ENCODE measurements at regions not wholly inside any gene's neighbourhood (a gene's known extent, or its start where the extent isn't known, plus 50 kb on each side); places are given as distances from the start of the nearest gene placed in this dataset.

DNA sequence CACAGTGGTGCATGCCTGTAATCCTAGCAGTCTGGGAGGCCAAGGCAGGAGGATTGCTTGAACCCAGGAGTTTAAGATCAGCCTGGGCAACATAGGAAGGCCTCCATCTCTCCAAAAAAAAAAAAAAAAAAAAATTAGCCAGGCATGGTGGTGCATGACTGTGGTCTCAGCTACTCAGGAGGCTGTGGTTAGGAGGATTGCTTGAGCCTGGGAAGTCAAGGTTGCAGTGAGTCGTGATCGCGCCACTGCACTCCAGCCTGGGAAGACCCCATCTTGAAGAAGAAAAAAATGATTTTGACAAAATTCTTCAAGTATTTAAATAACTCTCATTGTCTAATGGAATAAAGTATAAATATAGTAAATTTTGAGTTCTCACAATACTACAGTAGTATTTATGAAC is 219.2 kb upstream of the SSTR1 start:
- ChIA-PET CTCF (no interaction called here), POLR2A (no interaction called here)
- Histone ChIP-seq H3K4me3 (ENCODE audit: low read depth, low read length) (no peak overlapping the region), H3K27me3 (ENCODE audit: control insufficient read depth, insufficient read depth, low read length) (no peaks in the 10 kb centered on the region), H3K27ac (ENCODE audit: low read depth, low read length) (no peak overlapping the region), H3K9me3 (ENCODE audit: control insufficient read depth, insufficient read depth, low read length) (no peaks in the 10 kb centered on the region)
- TF ChIP-seq, protein P1, sequence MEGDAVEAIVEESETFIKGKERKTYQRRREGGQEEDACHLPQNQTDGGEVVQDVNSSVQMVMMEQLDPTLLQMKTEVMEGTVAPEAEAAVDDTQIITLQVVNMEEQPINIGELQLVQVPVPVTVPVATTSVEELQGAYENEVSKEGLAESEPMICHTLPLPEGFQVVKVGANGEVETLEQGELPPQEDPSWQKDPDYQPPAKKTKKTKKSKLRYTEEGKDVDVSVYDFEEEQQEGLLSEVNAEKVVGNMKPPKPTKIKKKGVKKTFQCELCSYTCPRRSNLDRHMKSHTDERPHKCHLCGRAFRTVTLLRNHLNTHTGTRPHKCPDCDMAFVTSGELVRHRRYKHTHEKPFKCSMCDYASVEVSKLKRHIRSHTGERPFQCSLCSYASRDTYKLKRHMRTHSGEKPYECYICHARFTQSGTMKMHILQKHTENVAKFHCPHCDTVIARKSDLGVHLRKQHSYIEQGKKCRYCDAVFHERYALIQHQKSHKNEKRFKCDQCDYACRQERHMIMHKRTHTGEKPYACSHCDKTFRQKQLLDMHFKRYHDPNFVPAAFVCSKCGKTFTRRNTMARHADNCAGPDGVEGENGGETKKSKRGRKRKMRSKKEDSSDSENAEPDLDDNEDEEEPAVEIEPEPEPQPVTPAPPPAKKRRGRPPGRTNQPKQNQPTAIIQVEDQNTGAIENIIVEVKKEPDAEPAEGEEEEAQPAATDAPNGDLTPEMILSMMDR (IDR thresholded peaks at IDR 0.05; ENCODE audit: low read depth, low read length), result no peak
- DNase-seq (ENCODE audit: low read depth, low spot score), result no peak

- no peak for DNase-seq (ENCODE audit: low read depth, low spot score)
- Histone ChIP-seq H3K27ac (ENCODE audit: low read depth, low read length) (no peak overlapping the region), H3K27me3 (ENCODE audit: control insufficient read depth, insufficient read depth, low read length) (no peaks in the 10 kb centered on the region), H3K4me3 (ENCODE audit: low read depth, low read length) (no peak overlapping the region), H3K9me3 (ENCODE audit: control insufficient read depth, insufficient read depth, low read length) (no peaks in the 10 kb centered on the region)
- TF ChIP-seq, protein P1 (IDR thresholded peaks at IDR 0.05; ENCODE audit: low read depth, low read length), result no peak
- ChIA-PET POLR2A (no interaction called here), CTCF (interaction anchor here (1.8 kb wide), 1 partner anchor 206 kb away, joined by 6 read pairs; no protein-coding TSS in a partner anchor)
These were observed 216.7 kb upstream of the SSTR1 start for GRCh38 chr14:37991027-37991426.

GRCh38 chr14:37992499-37992898 is 215.2 kb upstream of the SSTR1 start:
- ChIA-PET POLR2A (no interaction called here), CTCF (interaction anchor here (1.0 to 1.8 kb wide), 2 partner anchors 89 to 205 kb away, joined by 3 to 6 read pairs; no protein-coding TSS in a partner anchor)
- Histone ChIP-seq H3K4me3 (ENCODE audit: low read depth, low read length) (no peak overlapping the region), H3K27ac (ENCODE audit: low read depth, low read length) (no peak overlapping the region), H3K27me3 (ENCODE audit: control insufficient read depth, insufficient read depth, low read length) (no peaks in the 10 kb centered on the region), H3K9me3 (ENCODE audit: control insufficient read depth, insufficient read depth, low read length) (no peaks in the 10 kb centered on the region)
- DNase-seq (ENCODE audit: low read depth, low spot score), result no peak
- TF ChIP-seq, protein P1 (IDR thresholded peaks at IDR 0.05; ENCODE audit: low read depth, low read length), result no peak

- TF ChIP-seq, protein P1 (IDR thresholded peaks at IDR 0.05; ENCODE audit: low read depth, low read length), result no peak
- Histone ChIP-seq H3K27me3 (ENCODE audit: control insufficient read depth, insufficient read depth, low read length) (no peaks in the 10 kb centered on the region), H3K4me3 (ENCODE audit: low read depth, low read length) (no peak overlapping the region), H3K27ac (ENCODE audit: low read depth, low read length) (no peak overlapping the region), H3K9me3 (ENCODE audit: control insufficient read depth, insufficient read depth, low read length) (no peaks in the 10 kb centered on the region)
- ChIA-PET CTCF (no interaction called here), POLR2A (no interaction called here)
- DNase-seq (ENCODE audit: low read depth, low spot score), result no peak
These were observed 212.8 kb upstream of the SSTR1 start for GRCh38 chr14:37994846-37995372.

GRCh38 chr14:37997017-37997416 is 210.7 kb upstream of the SSTR1 start:
- TF ChIP-seq, protein P1 (IDR thresholded peaks at IDR 0.05; ENCODE audit: low read depth, low read length), result no peak
- H3K27ac ChIP-seq (ENCODE audit: low read depth, low read length), result no peak overlapping the region
- CTCF ChIA-PET, result no interaction called here

More at GRCh38 chr14:37997017-37997416, 210.7 kb upstream of the SSTR1 start:
- Histone ChIP-seq H3K27me3 (ENCODE audit: control insufficient read depth, insufficient read depth, low read length) (no peaks in the 10 kb centered on the region), H3K9me3 (ENCODE audit: control insufficient read depth, insufficient read depth, low read length) (no peaks in the 10 kb centered on the region), H3K4me3 (ENCODE audit: low read depth, low read length) (no peak overlapping the region)
- DNase-seq (ENCODE audit: low read depth, low spot score), result no peak
- POLR2A ChIA-PET, result no interaction called here

Measured in AG04450 (cell line).